ENCODE measurements at regions not wholly inside any gene's neighbourhood (a gene's known extent, or its start where the extent isn't known, plus 50 kb on each side); places are given as distances from the start of the nearest gene placed in this dataset.

GRCh38 chr15:91523596-91523995, 329.9 kb upstream of the SLCO3A1 start:
- no peak for DNase-seq

GRCh38 chr15:91524534-91524933, 329.0 kb upstream of the SLCO3A1 start:
- no peak for DNase-seq

GRCh38 chr15:91525751-91526150, 327.8 kb upstream of the SLCO3A1 start:
- no peak for DNase-seq

GRCh38 chr15:91526424-91526823, 327.1 kb upstream of the SLCO3A1 start:
- DNase-seq: no peak

- DNase-seq: no peak
Observed at GRCh38 chr15:91528801-91529200, 324.7 kb upstream of the SLCO3A1 start.

- DNase-seq: peak in 1 of 6 experiments; percentile 11
Observed at GRCh38 chr15:91529534-91529933, 324.0 kb upstream of the SLCO3A1 start.

GRCh38 chr15:91530279-91530678, 323.2 kb upstream of the SLCO3A1 start:
- no peak for DNase-seq

GRCh38 chr15:91530956-91531582, 322.4 kb upstream of the SLCO3A1 start:
- DNase-seq: no peak

GRCh38 chr15:91534235-91534634, 319.3 kb upstream of the SLCO3A1 start:
- no peak for DNase-seq

- DNase-seq: no peak
Observed at GRCh38 chr15:91534976-91535375, 318.5 kb upstream of the SLCO3A1 start.

GRCh38 chr15:91535856-91536500, 317.5 kb upstream of the SLCO3A1 start:
- DNase-seq: no peak

GRCh38 chr15:91537856-91538255, 315.7 kb upstream of the SLCO3A1 start:
- no peak for DNase-seq

- DNase-seq: no peak
Observed at GRCh38 chr15:91538782-91539181, 314.7 kb upstream of the SLCO3A1 start.

- no peak for DNase-seq
Observed at GRCh38 chr15:91541286-91541685, 312.2 kb upstream of the SLCO3A1 start.

GRCh38 chr15:91542226-91542625, 311.3 kb upstream of the SLCO3A1 start:
- no peak for DNase-seq

GRCh38 chr15:91547356-91547755, 306.2 kb upstream of the SLCO3A1 start:
- DNase-seq: no peak

GRCh38 chr15:91548549-91548948, 305.0 kb upstream of the SLCO3A1 start:
- DNase-seq: no peak

GRCh38 chr15:91549581-91549980, 303.9 kb upstream of the SLCO3A1 start:
- no peak for DNase-seq

- no peak for DNase-seq
Observed at GRCh38 chr15:91552555-91552954, 301.0 kb upstream of the SLCO3A1 start.

GRCh38 chr15:91553196-91553854, 300.2 kb upstream of the SLCO3A1 start:
- DNase-seq: no peak

GRCh38 chr15:91555312-91555711, 298.2 kb upstream of the SLCO3A1 start:
- DNase-seq: no peak

GRCh38 chr15:91556926-91557325, 296.6 kb upstream of the SLCO3A1 start:
- DNase-seq: no peak

- no peak for DNase-seq
Observed at GRCh38 chr15:91559066-91559465, 294.4 kb upstream of the SLCO3A1 start.

- no peak for DNase-seq
Observed at GRCh38 chr15:91561371-91562100, 292.0 kb upstream of the SLCO3A1 start.
